H1 (cell line): ENCODE measurements at regions not wholly inside any gene's neighbourhood (a gene's known extent, or its start where the extent isn't known, plus 50 kb on each side); places are given as distances from the start of the nearest gene placed in this dataset.

Experiments
- CTCF ChIA-PET: fragments of 300-600 bp; sonication (Branson Sonifier 250); formaldehyde crosslinking; loops from one replicate; lab custom pipeline; 2021; ENCODE audit not compliant: partially characterized antibody; lab: Charles Lee
- POLR2A ChIA-PET: fragments of 300-600 bp; sonication (Branson Sonifier 250); formaldehyde crosslinking; loops from one replicate; lab custom pipeline; 2021; ENCODE audit warnings: inconsistent platforms; ENCODE audit not compliant: partially characterized antibody; lab: Charles Lee
- DNase-seq, 2 experiments: peaks; one replicate each; pipeline versions ENCODE4 v3.0.0 to v3.0.0-alpha.2; 2010 to 2022; ENCODE audit warnings: low spot score in 2 of 2, low read depth in 1 of 2, mixed read lengths in 1 of 2
- FAIRE-seq: peaks from 2 replicates; lab custom pipeline; 2011; peaks lifted over from hg19 to GRCh38; lab: Jason Lieb, UNC
- H2AFZ ChIP-seq: 2 replicates; pipeline ENCODE4 v1.8.1; 2012; ENCODE audit warnings: low read length, inconsistent platforms
- H2AK5ac ChIP-seq: 2 replicates; pipeline ENCODE4 v1.6.1; 2013; ENCODE audit warnings: low read depth, low read length
- H2BK120ac ChIP-seq: replicated peaks from 2 replicates; pipeline ENCODE3; 2013; ENCODE audit warnings: low read depth, low read length, inconsistent platforms
- H2BK12ac ChIP-seq: 2 replicates; pipeline ENCODE4 v1.6.1; 2013; ENCODE audit warnings: low read depth, low read length
- H2BK15ac ChIP-seq: 2 replicates; pipeline ENCODE4 v1.6.1; 2013; ENCODE audit warnings: low read length
- H2BK20ac ChIP-seq: 2 replicates; pipeline ENCODE4 v1.6.1; 2013; ENCODE audit warnings: low read length
- H2BK5ac ChIP-seq: 2 replicates; pipeline ENCODE4 v1.6.1; 2013; ENCODE audit warnings: low read depth, low read length
- H3K14ac ChIP-seq: 2 replicates; pipeline ENCODE4 v1.6.1; 2013; ENCODE audit warnings: inconsistent platforms; ENCODE audit not compliant: insufficient read length
- H3K18ac ChIP-seq: 2 replicates; pipeline ENCODE4 v1.6.1; 2013; ENCODE audit warnings: low read length; ENCODE audit errors: extremely low read depth
- H3K23ac ChIP-seq: 2 replicates; pipeline ENCODE4 v1.6.1; 2013; ENCODE audit warnings: inconsistent platforms; ENCODE audit not compliant: insufficient read length
- H3K23me2 ChIP-seq: 2 replicates; pipeline ENCODE4 v1.6.1; 2013; ENCODE audit warnings: low read depth, low read length
- H3K27ac ChIP-seq: 2 replicates; pipeline ENCODE4 v1.6.1; 2011; ENCODE audit warnings: low read depth, low read length, inconsistent platforms
- H3K27me3 ChIP-seq, 4 experiments: replicated peaks in 1 of 4; 1 replicate in 1 of 4; 2 replicates in 3 of 4; pipeline versions ENCODE4 v1.6.1 to v1.8.1; 2011 to 2013; ENCODE audit warnings: low read length in 3 of 4, mild to moderate bottlenecking in 3 of 4, inconsistent platforms in 2 of 4, mixed read lengths in 2 of 4, moderate library complexity in 1 of 4; ENCODE audit not compliant: control insufficient read depth in 3 of 4, insufficient read depth in 3 of 4; ENCODE audit errors: extremely low read depth in 1 of 4
- H3K36me3 ChIP-seq, 4 experiments: 2 replicates each; pipeline versions ENCODE4 v1.6.1 to v1.8.1; 2011 to 2013; ENCODE audit warnings: mild to moderate bottlenecking in 4 of 4, low read length in 3 of 4, moderate library complexity in 2 of 4, control low read depth in 1 of 4, inconsistent platforms in 1 of 4; ENCODE audit not compliant: insufficient read depth in 4 of 4, control insufficient read depth in 2 of 4
- H3K4ac ChIP-seq: replicated peaks from 2 replicates; pipeline ENCODE3; 2013; ENCODE audit warnings: low read length, low read depth, mixed read lengths, inconsistent platforms; ENCODE audit not compliant: insufficient read length
- H3K4me1 ChIP-seq, 4 experiments: replicated peaks in 1 of 4; 1 replicate in 1 of 4; 2 replicates in 3 of 4; pipeline versions ENCODE4 v1.6.1 to v1.8.1; 2011 to 2013; ENCODE audit warnings: low read length in 3 of 4, inconsistent platforms in 2 of 4, mixed read lengths in 1 of 4; ENCODE audit not compliant: insufficient read depth in 4 of 4, control insufficient read depth in 3 of 4
- H3K4me2 ChIP-seq, 2 experiments: 2 replicates each; pipeline versions ENCODE4 v1.6.1 to v1.8.1; 2011 to 2013; ENCODE audit warnings: low read depth in 2 of 2, low read length in 2 of 2, control low read depth in 1 of 2, inconsistent platforms in 1 of 2, mild to moderate bottlenecking in 1 of 2; ENCODE audit not compliant: insufficient read depth in 1 of 2
- H3K4me3 ChIP-seq, 4 experiments: fragments of 200-600, 300-600 bp in 1 of 4; sonication (generic), shearing (Covaris generic), sonication (Bioruptor Twin) in 1 of 4; 2 replicates each; pipeline versions ENCODE4 v1.5.1 to v1.8.1; 2011 to 2016; ENCODE audit warnings: low read length in 4 of 4, low read depth in 3 of 4, control low read depth in 2 of 4, inconsistent platforms in 2 of 4, mild to moderate bottlenecking in 2 of 4, mixed read lengths in 1 of 4, moderate library complexity in 1 of 4; ENCODE audit not compliant: insufficient read depth in 2 of 4; ENCODE audit errors: extremely low read depth in 1 of 4
- H3K56ac ChIP-seq: replicated peaks from 2 replicates; pipeline ENCODE3; 2013; ENCODE audit warnings: low read depth, mild to moderate bottlenecking, mixed read lengths, low read length, inconsistent platforms; ENCODE audit not compliant: insufficient read length
- H3K79me1 ChIP-seq: 2 replicates; pipeline ENCODE4 v1.6.1; 2013; ENCODE audit warnings: low read depth, low read length, control low read depth
- H3K79me2 ChIP-seq, 2 experiments: 2 replicates each; pipeline versions ENCODE4 v1.6.1 to v1.8.1; 2012 to 2013; ENCODE audit warnings: low read length in 2 of 2, mild to moderate bottlenecking in 2 of 2, inconsistent platforms in 1 of 2; ENCODE audit not compliant: insufficient read depth in 2 of 2, control insufficient read depth in 1 of 2
- H3K9ac ChIP-seq, 4 experiments: replicated peaks in 1 of 4; 1 replicate in 1 of 4; 2 replicates in 3 of 4; pipeline versions ENCODE4 v1.6.1 to v1.8.1; 2011 to 2013; ENCODE audit warnings: low read depth in 3 of 4, low read length in 3 of 4, control low read depth in 2 of 4, mild to moderate bottlenecking in 2 of 4, moderate library complexity in 2 of 4, inconsistent platforms in 1 of 4; ENCODE audit errors: extremely low read depth in 1 of 4
- H3K9me3 ChIP-seq, 2 experiments: 2 replicates each; pipeline versions ENCODE4 v1.6.1 to v1.8.1; 2012 to 2013; ENCODE audit warnings: mild to moderate bottlenecking in 2 of 2, moderate library complexity in 2 of 2, control low read depth in 1 of 2, inconsistent platforms in 1 of 2, low read depth in 1 of 2, low read length in 1 of 2, mixed read lengths in 1 of 2; ENCODE audit not compliant: insufficient read depth in 2 of 2
- H4K20me1 ChIP-seq, 2 experiments: replicated peaks in 1 of 2; 2 replicates each; pipeline versions ENCODE3 to v1.8.1; 2011 to 2013; ENCODE audit warnings: inconsistent platforms in 2 of 2, low read length in 2 of 2, mild to moderate bottlenecking in 1 of 2; ENCODE audit not compliant: insufficient read depth in 2 of 2, control insufficient read depth in 1 of 2
- H4K5ac ChIP-seq: 2 replicates; pipeline ENCODE4 v1.6.1; 2013; ENCODE audit warnings: low read length, low read depth, mixed read lengths, inconsistent platforms; ENCODE audit not compliant: insufficient read length
- H4K8ac ChIP-seq: 2 replicates; pipeline ENCODE4 v1.8.0; 2013; ENCODE audit warnings: mild to moderate bottlenecking, moderate library complexity, low read length, inconsistent platforms; ENCODE audit not compliant: insufficient read depth; ENCODE audit errors: extremely low read depth
- H4K91ac ChIP-seq: replicated peaks from 2 replicates; pipeline ENCODE3; 2013; ENCODE audit warnings: low read length, mixed read lengths, inconsistent platforms; ENCODE audit not compliant: insufficient read length
- HDAC2 ChIP-seq, 2 experiments: fragments of 300-600 bp in 1 of 2; sonication (generic) in 1 of 2; IDR thresholded peaks; 2 replicates each; pipeline ENCODE4 v1.6.1; 2011 to 2012; ENCODE audit warnings: low read depth in 2 of 2, low read length in 2 of 2, mild to moderate bottlenecking in 2 of 2, moderate library complexity in 2 of 2, borderline replicate concordance in 1 of 2, inconsistent platforms in 1 of 2
- WGBS, 2 experiments: shearing (Covaris generic) in 1 of 2; methylation state at CpG; one replicate each; pipeline versions ENCODE4 v1.1.6 to v1.1.7; 2013 to 2015; ENCODE audit warnings: low lambda C conversion rate in 2 of 2, mixed read lengths in 2 of 2, inconsistent platforms in 1 of 2, low coverage in 1 of 2, missing lambda C conversion rate in 1 of 2; ENCODE audit not compliant: insufficient replicate concordance in 2 of 2, insufficient coverage in 1 of 2, insufficient read length in 1 of 2; ENCODE audit errors: extremely low coverage in 1 of 2, missing lambda C conversion rate in 1 of 2; 5-methylcytosine and 5-hydroxymethylcytosine counted together

GRCh38 chr11:126127898-126128297 is 65.2 kb upstream of the CDON start:
- Histone ChIP-seq H3K4me2 (no peak overlapping the region), H2BK5ac (no peak overlapping the region), H3K4me1 (peaks cover 2 to 13% (median 6%) of the 10 kb centered on the region in 4 experiments; a peak in 6 of 7 replicates), H2BK20ac (no peak overlapping the region), H3K27me3 (no peaks in the 10 kb centered on the region), H4K8ac (no peak overlapping the region), H4K20me1 (no peaks in the 10 kb centered on the region), H3K4ac (no peak overlapping the region), H4K91ac (no peak overlapping the region), H3K56ac (no peak overlapping the region), H3K36me3 (no peaks in the 10 kb centered on the region), H3K23ac (no peak overlapping the region), H2BK15ac (no peak overlapping the region), H2BK120ac (no peak overlapping the region), H2AK5ac (no peak overlapping the region), H4K5ac (no peak overlapping the region), H3K9ac (no peak overlapping the region), H3K79me1 (no peaks in the 10 kb centered on the region), H3K18ac (no peak overlapping the region), H3K23me2 (no peaks in the 10 kb centered on the region), H3K27ac (no peak overlapping the region), H3K14ac (no peak overlapping the region), H3K4me3 (no peak overlapping the region), H2AFZ (0 out of 2 replicates have a peak overlapping the region, but pooled peaks have one; percentile 10), H2BK12ac (no peak overlapping the region), H3K79me2 (no peaks in the 10 kb centered on the region), H3K9me3 (no peaks in the 10 kb centered on the region)
- ChIA-PET CTCF (interaction anchor here (0.6 to 1.8 kb wide), 2 partner anchors 42 to 43 kb away, joined by 3 to 7 read pairs; no protein-coding TSS in a partner anchor), POLR2A (no interaction called here)
- FAIRE-seq (no peak), DNase-seq (peak in 1 of 2 experiments; percentile 50)
- 75% methylated on average over 6 of the region's 6 CpGs; no CpG with 5 or more reads in 1 of the 2 experiments for WGBS, 2 experiments
- no peak for TF ChIP-seq HDAC2 (IDR thresholded peaks at IDR 0.05; ENCODE audit: borderline replicate concordance in 1 of 2, low read depth in 2 of 2, low read length in 2 of 2)
